Lung microvascular endothelial cell (primary cell): ENCODE measurements at regions not wholly inside any gene's neighbourhood (a gene's known extent, or its start where the extent isn't known, plus 50 kb on each side); places are given as distances from the start of the nearest gene placed in this dataset.
A peak's percentile ranks its signal among the peaks of the same experiment; 100 is the strongest.

Source experiments
- DNase-seq, 2 donors: peaks; one replicate each; pipeline versions ENCODE4 v3.0.0 to v3.0.0-alpha.2; 2010; ENCODE audit warnings: low read depth in 2 of 2

GRCh38 chr10:106189292-106189691 lies 975.2 kb downstream of the SORCS1 start:
- no peak for DNase-seq

GRCh38 chr10:106185951-106186350 lies 978.6 kb downstream of the SORCS1 start:
- no peak for DNase-seq

DNA sequence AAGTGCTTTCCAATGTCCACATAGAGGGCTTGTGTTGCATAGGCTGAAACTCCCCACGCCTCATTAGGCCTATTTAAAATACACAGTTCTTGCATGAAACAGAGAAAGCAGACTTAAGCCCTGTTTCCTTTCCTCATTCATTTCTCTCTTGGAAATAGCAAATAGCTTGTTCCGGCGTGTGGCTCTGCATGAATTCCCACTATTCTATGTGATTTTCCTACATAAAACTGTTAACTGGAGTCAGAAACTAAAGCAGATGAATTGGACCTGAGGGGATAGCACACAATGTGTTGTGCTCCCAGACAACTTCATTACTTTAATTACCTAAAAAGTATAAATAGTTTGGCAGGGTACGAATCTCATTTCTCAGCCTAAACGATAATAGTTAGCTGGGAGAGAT lies 981.5 kb downstream of the SORCS1 start:
- no peak for DNase-seq

DNA sequence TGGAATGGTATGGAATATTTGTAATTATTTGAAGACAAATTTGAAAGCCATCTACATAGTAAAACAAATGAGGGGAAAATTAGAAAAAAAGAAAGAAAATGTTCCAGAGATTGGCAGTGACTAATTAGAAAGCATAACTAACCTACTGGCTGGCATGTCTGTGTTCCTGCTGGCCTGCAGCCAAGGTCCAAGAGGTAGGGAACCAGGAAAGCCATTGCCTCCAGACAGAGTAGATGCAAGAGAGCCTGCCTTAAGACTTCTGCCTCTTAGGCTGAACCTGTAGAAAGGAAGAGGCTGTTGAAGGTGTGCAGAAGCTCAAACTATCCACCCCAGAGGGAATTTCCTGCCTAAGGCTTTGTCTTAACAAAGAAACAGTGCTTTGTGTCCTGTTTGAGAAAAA lies 982.0 kb downstream of the SORCS1 start:
- no peak for DNase-seq

GRCh38 chr10:106181501-106181900 lies 983.0 kb downstream of the SORCS1 start:
- DNase-seq = no peak

- no peak for DNase-seq
These were observed 985.1 kb downstream of the SORCS1 start for GRCh38 chr10:106179430-106179829.

- DNase-seq = peak; percentile 2 to 9
These were observed 988.6 kb downstream of the SORCS1 start for GRCh38 chr10:106175760-106176377.

GRCh38 chr10:106173838-106174237 lies 990.7 kb downstream of the SORCS1 start:
- DNase-seq = no peak

GRCh38 chr10:106169241-106169640 lies 995.3 kb downstream of the SORCS1 start:
- DNase-seq = no peak

DNA sequence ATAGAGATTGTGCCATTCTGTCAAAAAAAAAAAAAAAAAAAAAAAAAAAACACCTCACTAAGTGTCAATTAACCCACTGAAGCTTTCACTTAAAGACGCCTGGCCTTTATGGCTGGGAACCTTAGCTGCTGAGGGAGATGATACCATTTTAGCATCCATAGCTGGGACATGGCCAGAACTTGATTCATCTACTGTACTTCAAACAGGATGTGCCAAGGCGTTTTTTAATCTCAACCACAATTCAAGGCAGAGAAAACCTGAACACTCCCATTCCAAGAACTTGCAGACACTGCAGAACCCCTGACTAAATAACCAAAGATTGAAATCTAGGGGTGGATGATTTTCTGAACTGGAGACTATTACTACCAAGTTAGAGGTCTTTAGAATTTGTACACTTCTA lies 996.6 kb downstream of the SORCS1 start:
- DNase-seq = no peak

DNA sequence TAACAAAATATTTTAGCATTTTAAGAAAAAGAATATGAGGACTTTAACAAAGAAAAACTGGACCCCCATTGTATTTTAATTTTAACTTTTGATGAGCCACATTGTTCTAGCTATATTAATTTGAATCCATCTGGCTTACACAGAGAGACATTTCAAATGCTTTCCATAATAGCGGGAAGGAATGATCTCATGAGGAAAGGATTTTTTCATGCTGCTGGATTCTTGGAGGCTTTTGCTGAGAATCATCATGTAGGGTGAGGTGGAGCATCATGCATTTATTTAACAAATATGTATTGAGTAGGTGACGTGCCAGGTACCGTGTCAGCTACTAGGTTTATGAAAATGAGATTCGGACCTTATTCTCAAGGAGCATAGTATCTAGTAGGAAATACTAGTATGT lies 1006.3 kb downstream of the SORCS1 start:
- DNase-seq = no peak

DNA sequence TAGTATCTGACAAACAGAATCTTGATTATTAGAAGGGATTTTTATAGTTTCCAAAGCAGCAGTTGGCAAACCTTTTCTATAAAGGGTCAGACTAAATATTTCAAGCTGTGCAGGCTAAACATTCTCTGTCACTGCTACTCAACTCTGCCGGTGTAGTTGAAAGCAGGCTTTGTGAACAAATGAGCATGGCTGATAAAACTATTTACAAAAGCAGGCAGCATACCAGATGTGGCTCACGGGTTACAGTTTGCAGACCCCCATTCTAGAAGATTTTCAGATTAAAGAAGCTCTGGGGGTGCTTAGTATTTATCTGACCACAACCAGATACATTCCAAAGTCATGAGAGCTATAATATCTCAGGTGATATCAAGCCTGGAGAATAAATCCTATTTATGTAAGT lies 1017.5 kb downstream of the SORCS1 start:
- DNase-seq = no peak

DNA sequence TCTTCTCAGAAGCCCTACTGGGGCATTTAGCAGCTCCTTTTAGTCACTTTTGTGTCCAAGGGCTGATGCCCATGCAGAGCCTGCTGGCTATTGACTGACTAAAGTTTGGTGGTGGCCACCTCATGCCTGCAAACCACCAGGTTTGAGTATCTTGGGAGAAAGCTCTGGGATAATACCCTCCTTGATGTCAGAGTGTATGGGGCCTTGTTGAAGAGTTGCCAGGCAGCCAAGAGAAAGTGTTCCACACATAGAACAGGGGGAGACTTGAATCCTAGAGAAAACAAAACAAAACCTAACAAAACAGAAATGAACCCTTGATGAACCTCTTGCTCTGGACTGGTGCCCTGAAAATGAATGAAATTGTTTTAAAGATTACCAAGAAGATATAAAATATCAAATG lies 1024.6 kb downstream of the SORCS1 start:
- no peak for DNase-seq

DNA sequence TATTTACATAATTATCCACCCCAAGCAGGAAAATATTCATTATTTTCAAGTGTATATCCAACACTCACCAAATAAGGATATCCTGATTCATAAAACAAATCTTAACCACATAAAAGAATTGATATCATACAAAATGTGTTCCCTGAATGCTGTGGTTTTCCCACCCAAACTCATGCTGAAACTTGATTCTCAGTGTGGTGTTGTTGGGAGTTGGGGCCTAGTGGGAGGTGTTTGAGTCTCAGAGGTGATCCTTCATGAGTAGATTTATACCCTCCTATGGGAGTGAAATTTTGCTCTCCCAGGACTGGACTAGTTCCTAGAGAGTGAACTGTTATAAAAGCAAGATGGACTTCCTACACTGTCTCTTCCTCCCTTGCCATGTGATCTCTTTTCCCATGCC lies 1028.3 kb downstream of the SORCS1 start:
- DNase-seq = no peak

- no peak for DNase-seq
These were observed 1030.0 kb downstream of the SORCS1 start for GRCh38 chr10:106134326-106135000.

GRCh38 chr10:106133451-106133850 lies 1031.1 kb downstream of the SORCS1 start:
- no peak for DNase-seq

DNA sequence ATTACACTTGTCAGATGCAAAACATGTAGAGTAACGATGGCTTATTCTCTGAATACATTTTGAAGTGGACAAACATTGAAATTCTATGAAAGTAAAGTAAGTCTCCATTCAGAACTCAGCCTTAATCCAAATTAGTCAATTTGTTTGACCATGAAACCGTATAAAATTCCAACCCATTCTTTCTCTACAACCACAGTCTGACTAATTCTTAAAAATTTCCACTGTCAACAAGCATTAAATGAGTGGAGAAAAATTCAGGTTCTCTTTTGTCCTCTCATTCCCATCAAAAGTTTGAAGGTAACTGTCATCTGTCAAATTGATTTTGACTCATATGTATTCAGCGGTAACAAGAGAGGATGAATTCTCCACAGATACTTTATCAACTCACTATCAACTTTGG lies 1031.5 kb downstream of the SORCS1 start:
- no peak for DNase-seq

GRCh38 chr10:106114656-106115186 lies 1049.8 kb downstream of the SORCS1 start:
- no peak for DNase-seq

GRCh38 chr10:106111246-106111645 lies 1053.3 kb downstream of the SORCS1 start:
- DNase-seq = no peak

- no peak for DNase-seq
These were observed 1056.8 kb downstream of the SORCS1 start for GRCh38 chr10:106107706-106108105.

GRCh38 chr10:106106114-106106513 lies 1058.4 kb downstream of the SORCS1 start:
- DNase-seq = no peak

DNA sequence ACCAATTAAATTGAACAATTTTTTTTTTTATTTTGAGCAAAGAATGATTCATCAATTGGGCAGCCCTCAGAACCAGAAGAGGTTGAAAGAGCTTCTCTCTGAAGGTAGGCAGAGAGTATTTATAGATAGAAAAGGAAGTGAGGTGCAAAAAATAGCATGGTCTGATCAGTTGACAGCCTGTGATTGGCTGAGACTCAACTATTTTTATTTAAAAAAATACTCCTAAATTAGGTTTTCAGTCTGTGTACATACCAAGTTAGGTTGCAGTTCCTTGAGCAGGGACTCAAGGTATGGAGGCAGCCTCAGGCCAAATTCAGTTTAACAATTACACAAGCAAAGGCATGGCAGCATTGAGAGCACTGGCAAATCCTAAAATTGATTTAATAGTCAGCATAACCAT lies 1074.7 kb downstream of the SORCS1 start:
- no peak for DNase-seq

- no peak for DNase-seq
These were observed 1078.1 kb downstream of the SORCS1 start for GRCh38 chr10:106086391-106086790.
